ENCODE measurements at regions not wholly inside any gene's neighbourhood (a gene's known extent, or its start where the extent isn't known, plus 50 kb on each side); places are given as distances from the start of the nearest gene placed in this dataset.

DNA sequence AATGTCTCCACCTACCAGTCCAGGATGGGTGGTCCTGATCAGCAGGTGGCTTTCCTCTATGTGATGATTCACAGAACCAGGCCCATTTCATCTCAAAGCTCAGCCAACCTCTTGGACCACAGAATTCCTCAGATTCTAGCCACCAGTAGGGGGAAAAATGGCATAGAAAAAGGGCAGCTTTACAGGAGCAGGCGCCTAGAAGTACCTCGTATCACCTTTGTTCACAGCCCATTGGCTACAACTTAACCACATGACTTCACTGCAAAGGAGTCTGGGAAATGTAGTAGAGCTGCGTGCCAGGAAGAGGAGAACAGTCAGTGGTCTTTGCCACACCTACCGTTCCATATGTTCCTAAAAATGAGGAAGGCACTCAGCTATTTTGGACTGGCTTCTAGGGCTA lies 62.8 kb upstream of the DTNA start:
- no peak for DNase-seq

DNA sequence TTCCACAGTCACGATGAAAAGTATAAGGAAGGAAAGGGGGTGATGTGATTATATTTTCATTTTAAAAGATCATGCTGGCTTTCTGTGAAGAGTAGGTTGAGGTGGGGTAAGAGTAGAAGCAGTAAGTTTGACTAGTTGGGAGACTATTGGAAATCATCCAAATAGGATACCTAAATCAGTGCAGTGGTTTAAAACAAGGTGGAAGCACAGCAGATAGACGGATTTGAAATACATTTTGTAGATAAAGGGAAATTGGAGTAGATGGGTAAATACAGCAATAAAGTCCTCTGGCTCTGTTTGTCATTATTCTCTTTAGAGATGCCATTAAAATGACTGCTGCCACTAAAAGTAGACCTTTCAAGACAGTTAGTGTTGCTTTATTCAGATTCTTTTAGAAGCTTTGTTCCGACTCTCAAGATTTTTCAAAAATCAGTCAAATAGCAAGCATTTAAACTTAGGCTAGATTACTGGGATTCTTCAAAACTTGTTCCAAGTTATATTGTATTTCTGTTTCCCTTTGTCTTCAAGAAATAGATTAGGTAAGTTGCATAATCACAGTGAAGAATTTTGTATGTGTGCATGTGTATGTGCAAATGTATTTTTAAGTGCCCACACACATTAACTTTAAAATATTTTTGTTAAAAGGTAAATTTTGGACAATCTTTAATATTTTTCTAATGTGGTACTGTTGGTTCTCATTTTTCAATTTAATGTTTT lies 61.7 kb upstream of the DTNA start:
- no peak for DNase-seq

DNA sequence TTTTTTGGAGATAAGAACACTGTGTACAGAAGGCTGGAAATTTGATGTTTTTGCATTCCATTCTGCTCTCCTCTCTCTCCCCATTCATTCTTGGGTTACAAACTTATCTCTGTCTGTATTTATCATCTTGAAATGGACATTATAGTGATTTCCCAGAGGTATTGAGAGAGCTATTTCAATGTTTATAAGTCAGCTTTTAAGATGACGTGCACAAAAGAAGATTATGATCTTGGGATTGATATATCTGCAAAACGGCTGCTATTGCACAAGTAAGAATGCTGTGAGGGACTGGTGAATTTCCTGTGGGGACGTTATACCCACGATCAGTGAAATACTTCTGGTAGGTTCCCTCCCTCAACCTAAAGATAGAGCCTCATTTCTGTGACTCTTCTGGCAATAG lies 61.0 kb upstream of the DTNA start:
- DNase-seq = no peak

DNA sequence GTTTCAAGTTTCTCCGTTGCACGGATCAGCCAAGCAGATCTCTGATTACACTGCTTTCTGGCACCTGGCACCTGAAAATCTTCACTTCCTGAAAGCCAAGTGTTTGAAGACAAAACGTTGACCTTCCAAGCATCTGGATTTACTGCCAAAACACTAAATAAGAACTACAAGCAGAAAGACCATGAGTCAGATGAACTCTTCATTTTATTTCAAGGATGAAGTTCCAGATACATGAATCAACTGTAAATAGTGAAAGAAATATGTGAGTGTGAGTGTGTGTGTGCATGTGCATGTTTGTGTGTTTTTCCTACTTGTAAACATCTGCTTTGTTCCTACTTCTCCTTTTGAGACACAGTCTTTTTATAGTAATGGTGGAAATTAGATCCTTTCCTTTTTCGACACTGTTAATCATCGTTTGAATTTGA lies 60.0 kb upstream of the DTNA start:
- peak; percentile 19 for DNase-seq

DNA sequence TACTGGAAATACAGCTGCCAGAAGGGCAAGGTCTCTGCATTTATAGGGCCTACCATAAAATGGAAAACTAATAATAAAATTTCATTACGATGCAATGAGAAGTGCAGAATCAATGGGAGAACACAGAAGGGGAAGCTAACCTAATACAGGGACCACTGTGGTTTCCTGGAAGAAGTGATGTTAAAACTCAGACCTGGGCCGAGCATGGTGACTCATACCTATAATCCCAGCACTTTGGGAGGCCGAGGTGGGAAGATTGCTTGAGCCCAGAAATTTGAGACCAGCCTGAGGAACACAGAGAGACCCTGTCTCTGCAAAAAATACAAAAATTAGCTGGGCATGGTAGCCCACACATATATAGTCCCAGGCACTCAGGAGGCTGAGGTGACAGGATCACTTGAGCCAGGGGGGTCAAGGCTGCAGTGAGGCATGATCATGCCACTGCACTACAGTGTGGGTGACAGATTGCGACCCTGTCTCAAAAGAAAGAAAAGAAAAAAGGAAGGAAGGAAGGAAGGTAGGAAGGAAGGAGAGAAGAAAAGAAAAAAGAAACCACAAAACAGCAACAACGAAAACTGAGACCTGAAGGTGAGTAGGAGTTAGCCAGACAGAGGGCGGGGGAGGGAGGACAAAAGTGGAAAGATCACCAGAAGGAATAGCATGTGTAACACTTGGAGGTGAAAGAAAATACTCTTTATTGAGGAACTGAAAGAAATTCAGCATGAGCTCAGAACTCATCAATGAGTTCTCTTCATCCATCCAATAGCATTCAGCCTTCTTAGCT lies 58.3 kb upstream of the DTNA start:
- DNase-seq = no peak

DNA sequence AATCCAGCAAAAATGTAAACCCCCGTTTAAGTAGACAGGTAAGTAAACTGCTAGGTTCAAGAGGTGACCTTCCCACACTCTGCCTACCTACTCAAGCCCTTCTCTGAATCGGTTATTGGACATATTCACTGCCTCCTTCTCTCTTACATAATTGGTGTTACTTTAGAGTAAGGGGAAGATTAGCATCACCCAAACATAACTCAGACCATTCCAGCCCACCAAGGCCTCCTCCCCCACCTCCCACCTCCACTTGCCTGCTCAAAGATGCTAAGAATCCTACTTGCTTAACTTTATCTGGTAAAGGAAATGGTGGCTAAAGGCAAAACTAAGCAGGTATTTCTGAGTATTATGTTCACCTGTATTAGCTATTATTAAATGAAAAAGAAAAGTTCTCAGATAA lies 55.0 kb upstream of the DTNA start:
- DNase-seq = no peak

DNA sequence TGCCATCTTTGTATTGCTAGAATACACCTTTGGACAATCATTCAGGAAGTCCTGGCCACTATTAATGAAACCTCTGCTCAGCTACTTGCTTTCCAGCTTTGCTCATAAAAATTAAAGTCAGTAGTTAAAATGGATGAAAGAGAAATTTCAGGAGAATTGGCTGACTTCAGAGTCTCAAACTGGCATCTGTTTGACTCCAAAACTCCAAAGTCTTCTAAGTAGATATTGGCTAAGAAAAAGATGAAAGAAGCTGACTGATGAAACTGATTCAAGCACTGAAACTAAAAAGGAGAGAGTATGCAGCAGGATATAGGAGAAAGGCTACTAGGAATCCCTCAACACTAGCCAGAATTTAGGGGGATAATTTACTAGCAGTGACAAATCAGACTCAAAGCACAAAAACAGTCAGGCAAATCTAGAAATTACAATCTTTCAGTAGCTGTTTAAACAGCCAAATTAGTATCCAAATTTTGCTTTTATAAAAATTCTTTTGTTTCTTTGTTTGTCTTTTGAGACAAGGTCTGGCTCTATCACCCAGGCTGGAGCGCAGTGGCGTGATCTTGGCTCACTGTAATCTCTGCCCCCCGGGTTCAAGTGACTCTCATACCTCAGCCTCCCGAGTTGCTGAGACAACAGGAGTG lies 52.1 kb upstream of the DTNA start:
- no peak for DNase-seq

DNA sequence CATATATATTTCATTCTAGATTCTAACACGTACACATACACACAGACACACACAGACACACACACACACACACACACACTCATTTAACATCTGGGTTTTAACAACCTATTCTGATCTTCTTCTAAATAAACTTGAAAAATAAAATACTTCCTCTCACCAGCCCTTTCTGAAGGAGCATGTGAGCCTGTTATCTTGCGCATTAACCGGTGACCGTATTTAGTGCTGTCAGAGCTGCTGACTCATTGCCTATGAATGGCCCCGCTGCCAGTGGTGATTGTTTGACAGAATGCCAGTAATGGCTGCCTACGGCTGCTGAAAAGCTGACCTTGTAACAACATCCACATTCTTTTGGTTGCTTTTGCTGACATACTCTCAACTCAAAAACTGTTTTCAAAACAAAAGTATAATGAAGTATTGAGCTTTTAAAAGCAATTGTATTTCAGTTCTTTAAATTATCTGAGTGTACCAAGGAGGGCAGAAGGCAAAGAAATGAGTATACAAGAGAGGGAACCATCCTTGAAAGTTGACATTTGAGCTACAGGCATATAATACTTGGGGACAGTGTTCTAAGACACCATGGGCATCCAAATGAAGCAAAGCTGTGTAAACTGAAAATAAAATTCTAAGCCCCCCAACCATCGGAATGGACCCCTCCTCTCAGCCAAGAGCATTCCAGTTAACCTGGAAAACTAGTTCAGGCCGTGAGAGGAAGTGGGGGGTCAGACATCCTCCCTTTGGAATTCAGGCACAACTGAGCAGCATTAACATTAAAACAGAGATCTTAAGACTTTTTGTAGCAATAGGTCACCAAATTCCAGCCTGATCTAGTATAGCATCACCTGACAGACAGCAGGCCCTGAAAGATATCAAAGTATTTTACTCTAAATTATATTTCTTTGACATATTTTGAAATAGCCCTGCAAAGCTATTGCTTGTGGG lies 50.2 kb upstream of the DTNA start:
- peak; percentile 33 for DNase-seq

Data from hindlimb muscle (tissue), 1 donor.